Activated naive CD4-positive, alpha-beta T cell (primary cell): ENCODE measurements at regions not wholly inside any gene's neighbourhood (a gene's known extent, or its start where the extent isn't known, plus 50 kb on each side); places are given as distances from the start of the nearest gene placed in this dataset.

Experiments
- DNase-seq, 4 experiments: peaks; one replicate each; lab custom pipeline; 2025; lab: John Stamatoyannopoulos, UW

DNA sequence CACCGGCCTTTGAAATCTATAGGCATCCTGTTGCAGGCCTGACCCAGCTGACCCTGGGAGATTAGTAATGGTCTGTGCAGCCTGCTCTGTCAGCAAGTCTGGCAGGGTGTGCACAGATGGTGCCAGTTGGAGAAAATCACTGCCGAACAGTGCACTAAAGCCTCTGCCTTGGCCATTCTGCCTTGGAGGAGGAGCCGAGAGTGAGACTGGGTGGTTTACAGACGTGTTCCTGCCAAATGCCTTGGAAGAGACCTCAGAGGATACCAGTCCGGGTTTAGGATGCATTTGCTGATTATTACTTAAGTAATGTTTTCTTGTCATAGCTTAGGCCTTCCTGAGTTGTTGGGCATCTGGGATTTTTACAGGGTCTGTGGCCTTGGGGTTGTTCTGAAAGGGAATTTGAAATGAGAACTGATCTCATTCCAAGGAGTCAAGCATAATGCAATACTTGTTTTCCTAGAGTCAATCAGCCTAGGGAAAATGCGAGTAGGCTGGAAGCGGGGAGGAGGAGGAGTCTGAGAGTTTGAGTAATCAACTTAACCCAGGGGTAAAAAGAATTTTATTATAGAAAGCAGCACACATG, 292.1 kb downstream of the SOX4 start:
- no peak for DNase-seq

GRCh38 chr6:21886542-21887151, 293.1 kb downstream of the SOX4 start:
- DNase-seq: no peak

GRCh38 chr6:21887231-21888185, 294.0 kb downstream of the SOX4 start:
- no peak for DNase-seq

DNA sequence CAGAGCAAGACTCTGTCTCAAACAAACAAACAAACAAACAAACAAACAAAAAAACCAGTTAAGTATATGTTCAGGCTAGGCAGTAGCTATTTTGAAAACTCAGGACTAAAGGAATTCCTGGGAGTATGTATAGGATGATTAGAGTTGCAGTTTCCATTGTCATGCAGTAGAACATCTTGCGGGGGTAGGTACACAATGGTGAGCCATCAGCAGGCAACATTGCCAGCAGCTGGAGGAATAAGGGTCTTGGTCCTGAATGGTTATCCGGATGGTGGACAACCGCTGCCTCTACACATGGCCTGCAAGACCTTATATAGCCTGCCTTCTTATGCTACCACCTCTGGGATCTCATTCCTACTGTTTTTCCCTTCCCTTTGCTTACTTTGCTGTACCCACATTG, 297.5 kb downstream of the SOX4 start:
- DNase-seq: no peak

- DNase-seq: no peak
Measured at GRCh38 chr6:21893793-21894192, 300.2 kb downstream of the SOX4 start.

GRCh38 chr6:21895555-21895954, 302.0 kb downstream of the SOX4 start:
- DNase-seq: no peak

- DNase-seq: no peak
Measured at GRCh38 chr6:21898107-21898796, 304.7 kb downstream of the SOX4 start.

DNA sequence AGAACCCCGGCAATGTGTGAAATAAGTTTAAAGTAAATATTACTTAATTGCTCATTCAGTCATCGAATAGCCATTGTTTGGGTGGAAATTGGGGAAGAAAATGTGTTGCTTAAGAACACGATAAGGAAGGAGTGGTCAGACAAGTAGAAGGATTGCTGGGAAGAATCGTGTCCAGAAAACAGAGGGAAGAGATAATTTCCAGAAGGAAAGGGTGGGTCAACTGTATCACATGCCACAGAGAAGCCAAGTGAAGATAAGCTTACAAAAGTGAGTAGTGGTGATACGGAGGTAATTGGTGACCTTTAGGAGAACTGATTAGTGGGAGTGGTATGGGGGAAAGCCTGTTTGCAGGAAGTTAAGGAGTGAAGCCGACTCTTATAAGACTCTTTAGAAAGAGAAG, 306.2 kb downstream of the SOX4 start:
- DNase-seq: no peak

- DNase-seq: no peak
Measured at GRCh38 chr6:21900730-21901129, 307.2 kb downstream of the SOX4 start.

DNA sequence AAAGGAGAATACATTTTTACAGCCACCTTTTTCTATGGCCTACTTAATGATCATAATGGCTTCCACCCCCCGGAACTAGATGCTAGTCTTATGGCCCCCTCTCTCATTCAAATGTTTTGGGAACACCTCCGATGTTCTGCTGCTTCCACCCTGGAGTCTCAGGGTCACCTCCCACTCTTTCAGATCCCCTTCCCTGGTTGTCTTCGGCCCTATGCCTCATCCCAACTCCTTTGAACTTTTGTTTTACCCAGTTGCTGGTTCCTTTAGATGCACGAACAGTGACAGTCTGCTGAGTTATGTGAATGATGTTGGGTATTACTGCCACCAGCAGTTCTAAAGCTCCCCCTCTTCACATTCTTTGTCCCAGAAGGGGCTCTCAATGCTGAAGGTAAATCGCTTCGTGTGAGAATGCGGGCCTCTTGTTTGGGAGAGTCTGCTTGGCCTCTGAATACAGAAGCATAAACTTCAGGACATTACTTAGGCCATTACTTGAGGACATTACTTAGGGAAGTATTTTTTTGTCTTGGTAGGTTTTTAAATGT, 309.1 kb downstream of the SOX4 start:
- no peak for DNase-seq

GRCh38 chr6:21905531-21905930, 312.0 kb downstream of the SOX4 start:
- DNase-seq: no peak

GRCh38 chr6:21906826-21907225, 313.3 kb downstream of the SOX4 start:
- DNase-seq: no peak

DNA sequence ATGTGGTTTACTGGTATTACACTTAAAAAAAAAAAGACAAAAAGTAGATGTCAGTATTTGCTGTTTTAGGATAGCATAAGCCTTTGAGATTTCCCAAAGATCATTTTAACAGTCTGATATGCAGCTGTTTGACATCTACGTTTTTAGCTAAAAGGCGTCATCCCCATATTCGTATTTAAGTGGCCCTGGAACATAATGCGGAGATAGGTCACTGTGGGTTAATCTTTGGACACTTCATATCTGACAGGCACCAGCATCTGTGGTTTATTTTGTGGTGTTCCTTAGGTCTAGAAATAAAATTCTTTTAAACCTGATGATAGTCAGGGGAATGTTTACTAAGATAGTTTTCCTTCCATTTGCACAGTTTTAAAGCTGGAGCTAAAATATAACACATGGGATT, 313.7 kb downstream of the SOX4 start:
- DNase-seq: no peak

DNA sequence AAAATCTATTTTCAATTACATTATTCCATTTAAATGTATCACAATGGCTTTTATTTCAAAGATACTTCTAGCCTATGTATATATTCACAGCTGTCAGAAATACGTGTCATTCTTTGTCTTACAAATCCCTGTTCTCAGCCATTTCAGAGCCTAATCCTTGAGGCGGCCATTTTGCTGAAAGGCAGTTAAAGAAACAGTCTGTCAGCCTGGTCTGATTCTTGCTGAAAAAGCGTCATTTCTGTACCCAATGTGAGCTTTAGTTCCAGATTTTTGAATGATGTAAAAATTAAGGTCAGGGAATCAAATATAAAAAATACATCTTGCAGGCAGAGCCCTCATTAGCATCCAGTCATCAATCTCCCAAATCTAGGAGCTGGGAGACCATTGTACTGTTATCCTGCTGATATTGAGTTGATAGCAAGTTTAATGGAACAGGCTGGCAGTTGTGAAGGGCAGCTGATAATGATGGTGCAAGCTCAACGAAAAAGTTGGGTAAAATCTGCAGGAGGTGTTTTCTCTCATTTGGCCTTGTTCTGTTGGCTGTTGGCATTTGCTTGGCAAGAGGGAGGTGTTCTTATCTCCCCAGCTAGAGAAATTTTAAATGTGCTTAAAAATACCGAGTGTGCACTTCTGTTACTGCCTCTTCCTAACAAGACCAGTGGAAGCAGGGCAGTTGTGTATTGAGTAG, 314.8 kb downstream of the SOX4 start:
- no peak for DNase-seq

GRCh38 chr6:21909321-21909720, 315.8 kb downstream of the SOX4 start:
- DNase-seq: no peak

DNA sequence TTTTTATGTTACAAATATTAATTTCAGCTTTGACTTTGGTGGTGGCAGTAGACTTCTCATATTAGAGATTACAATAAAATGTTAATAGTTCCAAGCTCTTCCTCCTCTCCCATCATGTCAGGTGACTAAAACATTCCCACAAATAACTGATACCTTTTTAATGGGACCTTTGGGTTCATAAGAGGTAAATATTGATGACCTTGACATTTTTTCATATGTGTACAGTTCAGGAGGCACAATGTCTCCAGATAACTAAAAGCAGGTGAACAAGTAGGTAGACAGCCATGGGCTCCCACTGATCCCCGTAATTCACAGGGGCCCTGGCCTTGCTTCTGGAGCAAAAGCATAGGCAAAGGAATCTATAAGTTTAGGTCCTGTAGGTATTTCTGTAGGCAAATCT, 317.7 kb downstream of the SOX4 start:
- no peak for DNase-seq

GRCh38 chr6:21912151-21912832, 318.7 kb downstream of the SOX4 start:
- DNase-seq: no peak

- peak in 3 of 4 experiments; percentile 0 to 24 (median 2) for DNase-seq
Measured at GRCh38 chr6:21914121-21914973, 320.8 kb downstream of the SOX4 start.

GRCh38 chr6:21915707-21916260, 322.2 kb downstream of the SOX4 start:
- DNase-seq: no peak

GRCh38 chr6:21918041-21918440, 324.5 kb downstream of the SOX4 start:
- no peak for DNase-seq
